GM21423 (cell line): ENCODE measurements at regions not wholly inside any gene's neighbourhood (a gene's known extent, or its start where the extent isn't known, plus 50 kb on each side); places are given as distances from the start of the nearest gene placed in this dataset.
A peak's percentile ranks its signal among the peaks of the same experiment; 100 is the strongest.

Source experiments
- ATAC-seq: cut with Tn5 transposase; IDR thresholded peaks from one replicate; pipeline ENCODE4 v1.9.1; 2021; ENCODE audit warnings: mild to moderate bottlenecking, moderate library complexity; ENCODE audit not compliant: unreplicated experiment

- ATAC-seq, result no peak
Measured at GRCh38 chr4:123455360-123455759, 58.8 kb downstream of the SPRY1 start.

GRCh38 chr4:123462007-123462406 is 65.4 kb downstream of the SPRY1 start:
- ATAC-seq, result no peak

- ATAC-seq, result no peak
Measured at GRCh38 chr4:123463869-123464268, 67.3 kb downstream of the SPRY1 start.

GRCh38 chr4:123465416-123465815 is 68.8 kb downstream of the SPRY1 start:
- ATAC-seq, result no peak

- ATAC-seq, result no peak
Measured at GRCh38 chr4:123466080-123466785, 69.6 kb downstream of the SPRY1 start.

- no peak for ATAC-seq
Measured at GRCh38 chr4:123468479-123469031, 72.0 kb downstream of the SPRY1 start.

GRCh38 chr4:123469245-123469644 is 72.7 kb downstream of the SPRY1 start:
- ATAC-seq, result no peak

GRCh38 chr4:123469696-123470095 is 73.1 kb downstream of the SPRY1 start:
- ATAC-seq, result no peak

- ATAC-seq, result no peak
Measured at GRCh38 chr4:123470640-123471039, 74.0 kb downstream of the SPRY1 start.

GRCh38 chr4:123471655-123472369 is 75.2 kb downstream of the SPRY1 start:
- no peak for ATAC-seq

- no peak for ATAC-seq
Measured at GRCh38 chr4:123474817-123475216, 78.2 kb downstream of the SPRY1 start.

- no peak for ATAC-seq
Measured at GRCh38 chr4:123476089-123476488, 79.5 kb downstream of the SPRY1 start.

GRCh38 chr4:123477711-123478209 is 81.2 kb downstream of the SPRY1 start:
- peak; percentile 68 for ATAC-seq

- ATAC-seq, result no peak
Measured at GRCh38 chr4:123478859-123479345, 82.3 kb downstream of the SPRY1 start.

GRCh38 chr4:123479944-123480343 is 83.3 kb downstream of the SPRY1 start:
- no peak for ATAC-seq

- ATAC-seq, result no peak
Measured at GRCh38 chr4:123480706-123481418, 84.3 kb downstream of the SPRY1 start.

GRCh38 chr4:123481717-123482116 is 85.1 kb downstream of the SPRY1 start:
- ATAC-seq, result no peak

- ATAC-seq, result no peak
Measured at GRCh38 chr4:123484291-123484926, 87.8 kb downstream of the SPRY1 start.

GRCh38 chr4:123485601-123486000 is 89.0 kb downstream of the SPRY1 start:
- ATAC-seq, result no peak

GRCh38 chr4:123488916-123489315 is 92.3 kb downstream of the SPRY1 start:
- ATAC-seq, result peak; percentile 85

- ATAC-seq, result no peak
Measured at GRCh38 chr4:123495530-123495929, 98.9 kb downstream of the SPRY1 start.
